ENCODE measurements at regions not wholly inside any gene's neighbourhood (a gene's known extent, or its start where the extent isn't known, plus 50 kb on each side); places are given as distances from the start of the nearest gene placed in this dataset.

DNA sequence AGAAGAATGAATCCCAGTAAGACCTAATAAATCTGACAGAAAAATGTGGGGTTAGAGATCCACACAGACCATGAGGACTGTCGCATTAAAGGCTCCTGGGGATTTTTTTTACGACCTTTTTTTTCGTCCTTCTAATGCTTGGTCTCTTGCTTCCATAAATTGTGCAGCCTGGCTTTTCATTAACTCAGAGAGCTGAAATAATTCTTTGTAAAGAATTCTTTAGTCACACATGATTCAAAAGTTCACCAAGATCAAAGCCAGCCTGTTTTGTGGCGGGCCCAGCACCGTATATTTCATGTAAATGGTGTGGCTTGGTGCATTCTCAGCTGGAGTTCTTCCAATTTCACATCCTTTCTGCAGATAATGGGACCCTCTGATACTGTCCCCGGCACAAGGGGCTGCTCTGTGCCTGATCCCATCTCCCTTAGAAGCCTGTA lies 206.6 kb upstream of the BMPER start:
- no peaks in the 10 kb centered on the region for H3K27me3 ChIP-seq
- no peak overlapping the region for H3K4me3 ChIP-seq
- no peak overlapping the region for H3K27ac ChIP-seq
- TF ChIP-seq EP300 (IDR thresholded peaks at IDR 0.05) (no peak), CTCF (IDR thresholded peaks at IDR 0.05) (no peak), POLR2A (IDR thresholded peaks at IDR 0.05) (no peak)
- intact Hi-C loops (cut with DNase I), result no loop called here
- H3K36me3 ChIP-seq, result no peaks in the 10 kb centered on the region
- peaks cover 0 to 4% of the 10 kb centered on the region in 2 donors for H3K9me3 ChIP-seq
- 79 to 87% (median 85%) methylated on average over 6 of the region's 6 CpGs for WGBS, 3 donors
- no peaks in the 10 kb centered on the region for H3K4me1 ChIP-seq (ENCODE audit: insufficient read depth)
- no peak for DNase-seq

- no peak overlapping the region for H3K27ac ChIP-seq
- 86 to 87% (median 87%) methylated on average over 11 of the region's 11 CpGs for WGBS, 3 donors
- no peaks in the 10 kb centered on the region for H3K36me3 ChIP-seq
- peaks cover 0 to 4% of the 10 kb centered on the region in 2 donors for H3K9me3 ChIP-seq
- H3K4me1 ChIP-seq (ENCODE audit: insufficient read depth), result no peaks in the 10 kb centered on the region
- no peaks in the 10 kb centered on the region for H3K27me3 ChIP-seq
- no peak overlapping the region for H3K4me3 ChIP-seq
- intact Hi-C loops (cut with DNase I), result no loop called here
- no peak for DNase-seq
- TF ChIP-seq EP300 (IDR thresholded peaks at IDR 0.05) (no peak), CTCF (IDR thresholded peaks at IDR 0.05) (no peak), POLR2A (IDR thresholded peaks at IDR 0.05) (no peak)
Measured at GRCh38 chr7:33700001-33700899, 205.1 kb upstream of the BMPER start.

GRCh38 chr7:33701189-33701740 lies 204.1 kb upstream of the BMPER start:
- H3K4me1 ChIP-seq (ENCODE audit: insufficient read depth), result no peaks in the 10 kb centered on the region
- no peak for DNase-seq
- no peaks in the 10 kb centered on the region for H3K27me3 ChIP-seq
- no peak overlapping the region for H3K27ac ChIP-seq
- no peaks in the 10 kb centered on the region for H3K36me3 ChIP-seq
- H3K4me3 ChIP-seq, result no peak overlapping the region
- H3K9me3 ChIP-seq, result peaks cover 0 to 4% of the 10 kb centered on the region in 2 donors
- TF ChIP-seq POLR2A (IDR thresholded peaks at IDR 0.05) (no peak), EP300 (IDR thresholded peaks at IDR 0.05) (no peak), CTCF (IDR thresholded peaks at IDR 0.05) (no peak)
- intact Hi-C loops (cut with DNase I), result no loop called here
- 84 to 90% (median 88%) methylated on average over 7 of the region's 7 CpGs for WGBS, 3 donors

GRCh38 chr7:33701927-33702326 lies 203.4 kb upstream of the BMPER start:
- intact Hi-C loops (cut with DNase I), result no loop called here
- WGBS, 3 donors, result 87 to 91% (median 89%) methylated on average over 2 of the region's 2 CpGs
- Histone ChIP-seq H3K4me1 (ENCODE audit: insufficient read depth) (no peaks in the 10 kb centered on the region), H3K27me3 (no peaks in the 10 kb centered on the region), H3K4me3 (no peak overlapping the region), H3K36me3 (no peaks in the 10 kb centered on the region), H3K27ac (no peak overlapping the region), H3K9me3 (peaks cover 0 to 4% of the 10 kb centered on the region in 2 donors)
- DNase-seq, result no peak
- TF ChIP-seq EP300 (IDR thresholded peaks at IDR 0.05) (no peak), CTCF (IDR thresholded peaks at IDR 0.05) (no peak), POLR2A (IDR thresholded peaks at IDR 0.05) (no peak)
